ENCODE measurements at regions not wholly inside any gene's neighbourhood (a gene's known extent, or its start where the extent isn't known, plus 50 kb on each side); places are given as distances from the start of the nearest gene placed in this dataset.

DNA sequence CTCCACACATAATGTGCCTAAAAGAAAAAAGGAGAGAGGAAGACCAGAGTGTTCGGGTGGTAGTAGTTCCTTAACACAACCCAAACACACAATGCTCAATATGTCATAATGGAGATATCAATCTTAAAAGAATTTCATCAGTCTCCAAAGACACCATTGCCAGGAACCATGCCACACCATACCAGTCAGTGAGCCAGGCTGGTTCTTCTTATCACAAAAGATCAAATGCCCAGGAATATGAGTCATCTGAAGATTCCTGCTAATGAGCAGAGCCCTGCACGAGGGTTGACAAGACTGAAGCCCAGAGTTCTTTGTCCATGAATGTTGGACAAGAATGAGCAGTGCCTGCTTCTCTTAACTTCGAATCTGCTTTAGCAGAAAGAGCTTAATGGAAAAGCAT, 262.3 kb downstream of the ZNF516 start:
- TF ChIP-seq POLR2A (IDR thresholded peaks at IDR 0.05; ENCODE audit: low read length): no peak
- no peak for TF ChIP-seq GATA1 (IDR thresholded peaks at IDR 0.05; ENCODE audit: low read depth, low read length)
